H9 (cell line): ENCODE measurements at regions not wholly inside any gene's neighbourhood (a gene's known extent, or its start where the extent isn't known, plus 50 kb on each side); places are given as distances from the start of the nearest gene placed in this dataset.

Experiments
- DNase-seq: peaks from one replicate; pipeline ENCODE4 v3.0.0-alpha.2; 2017
- H2AFZ ChIP-seq: one replicate; pipeline ENCODE4 v1.6.1; 2013; ENCODE audit warnings: mild to moderate bottlenecking, low read length, control low read depth, moderate library complexity
- H2AK5ac ChIP-seq: 2 replicates; pipeline ENCODE4 v1.6.1; 2013; ENCODE audit warnings: low read length, control low read depth, mixed read lengths; ENCODE audit not compliant: insufficient read length
- H2BK120ac ChIP-seq: one replicate; pipeline ENCODE4 v1.6.1; 2013; ENCODE audit warnings: low read depth, mild to moderate bottlenecking, low read length, control low read depth, inconsistent platforms; ENCODE audit not compliant: poor library complexity, severe bottlenecking
- H2BK12ac ChIP-seq: 2 replicates; pipeline ENCODE4 v1.6.1; 2013; ENCODE audit warnings: low read length, control low read depth, mixed read lengths, low read depth; ENCODE audit not compliant: insufficient read length
- H2BK15ac ChIP-seq: 2 replicates; pipeline ENCODE4 v1.6.1; 2013; ENCODE audit warnings: low read depth, low read length, control low read depth
- H2BK20ac ChIP-seq: one replicate; pipeline ENCODE4 v1.6.1; 2013; ENCODE audit warnings: low read depth, mild to moderate bottlenecking, low read length, control low read depth, inconsistent platforms; ENCODE audit not compliant: poor library complexity, severe bottlenecking
- H2BK5ac ChIP-seq: 2 replicates; pipeline ENCODE4 v1.6.1; 2013; ENCODE audit warnings: low read length, control low read depth, mixed read lengths; ENCODE audit not compliant: insufficient read length
- H3K14ac ChIP-seq: 2 replicates; pipeline ENCODE4 v1.6.1; 2013; ENCODE audit warnings: low read length, control low read depth; ENCODE audit not compliant: insufficient read depth
- H3K18ac ChIP-seq: 2 replicates; pipeline ENCODE4 v1.6.1; 2013; ENCODE audit warnings: low read depth, mild to moderate bottlenecking, mixed read lengths, low read length, control low read depth; ENCODE audit not compliant: insufficient read length
- H3K23ac ChIP-seq: 2 replicates; pipeline ENCODE4 v1.6.1; 2013; ENCODE audit warnings: low read length, control low read depth, mixed read lengths, low read depth; ENCODE audit not compliant: insufficient read length
- H3K23me2 ChIP-seq: 2 replicates; pipeline ENCODE4 v1.6.1; 2013; ENCODE audit warnings: low read depth, mild to moderate bottlenecking, mixed read lengths, low read length, control low read depth; ENCODE audit not compliant: insufficient read length, poor library complexity, severe bottlenecking
- H3K27ac ChIP-seq: 2 replicates; pipeline ENCODE4 v1.5.1; 2013; ENCODE audit warnings: low read length, control low read depth, mixed read lengths, low read depth; ENCODE audit not compliant: insufficient read length
- H3K27me3 ChIP-seq: 2 replicates; pipeline ENCODE4 v1.6.1; 2013; ENCODE audit warnings: low read length, control low read depth, inconsistent platforms; ENCODE audit not compliant: insufficient read depth
- H3K4ac ChIP-seq: 2 replicates; pipeline ENCODE4 v1.6.1; 2013; ENCODE audit warnings: low read depth, mild to moderate bottlenecking, control low read depth, inconsistent platforms, low read length, moderate library complexity
- H3K4me1 ChIP-seq: 2 replicates; pipeline ENCODE4 v1.6.1; 2013; ENCODE audit warnings: low read length, control low read depth, inconsistent platforms; ENCODE audit not compliant: insufficient read depth
- H3K4me2 ChIP-seq: 2 replicates; pipeline ENCODE4 v1.6.1; 2013; ENCODE audit warnings: low read length, control low read depth, mixed read lengths; ENCODE audit not compliant: insufficient read length, insufficient read depth
- H3K56ac ChIP-seq: 2 replicates; pipeline ENCODE4 v1.6.1; 2013; ENCODE audit warnings: low read depth, mild to moderate bottlenecking, mixed read lengths, low read length, control low read depth; ENCODE audit not compliant: insufficient read length
- H3K79me1 ChIP-seq: 2 replicates; pipeline ENCODE4 v1.6.1; 2013; ENCODE audit warnings: low read depth, mild to moderate bottlenecking, moderate library complexity, low read length, control low read depth, inconsistent platforms; ENCODE audit not compliant: insufficient read depth, poor library complexity, severe bottlenecking
- H3K79me2 ChIP-seq: 2 replicates; pipeline ENCODE4 v1.6.1; 2013; ENCODE audit warnings: low read length, control low read depth, inconsistent platforms; ENCODE audit not compliant: insufficient read depth
- H3K9ac ChIP-seq: 2 replicates; pipeline ENCODE4 v1.6.1; 2013; ENCODE audit warnings: low read length, control low read depth, mixed read lengths; ENCODE audit not compliant: insufficient read length; ENCODE audit errors: extremely low read depth
- H3K9me3 ChIP-seq: one replicate; pipeline ENCODE4 v1.6.1; 2013; ENCODE audit warnings: low read depth, low read length, inconsistent platforms; ENCODE audit not compliant: control insufficient read depth
- H3T11ph ChIP-seq: one replicate; pipeline ENCODE4 v1.6.1; 2013; ENCODE audit warnings: mild to moderate bottlenecking, low read length, control low read depth, inconsistent platforms
- H4K20me1 ChIP-seq: one replicate; pipeline ENCODE4 v1.6.1; 2013; ENCODE audit not compliant: control insufficient read depth, insufficient read length, insufficient read depth
- H4K5ac ChIP-seq: 2 replicates; pipeline ENCODE4 v1.6.1; 2013; ENCODE audit warnings: low read depth, mild to moderate bottlenecking, mixed read lengths, low read length, control low read depth; ENCODE audit not compliant: insufficient read length
- H4K8ac ChIP-seq: replicated peaks from 2 replicates; pipeline ENCODE4 v1.6.1; 2013; ENCODE audit warnings: low read length, control low read depth, mixed read lengths, low read depth; ENCODE audit not compliant: insufficient read length
- H4K91ac ChIP-seq: 2 replicates; pipeline ENCODE4 v1.6.1; 2013; ENCODE audit warnings: low read depth, mild to moderate bottlenecking, moderate library complexity, mixed read lengths, low read length, control low read depth; ENCODE audit not compliant: insufficient read length
- H3K27ac Mint-ChIP-seq, 3 experiments: 2 replicates in 2 of 3; 3 replicates in 1 of 3; pipeline ENCODE4 v1.8.0; 2020 to 2021; ENCODE audit warnings: mixed read lengths in 3 of 3, mild to moderate bottlenecking in 1 of 3, moderate library complexity in 1 of 3
- H3K27me3 Mint-ChIP-seq: 2 replicates; pipeline ENCODE4 v1.8.0; 2021; ENCODE audit warnings: low read depth, mild to moderate bottlenecking, moderate library complexity, mixed read lengths
- H3K36me3 Mint-ChIP-seq, 3 experiments: 2 replicates in 2 of 3; 3 replicates in 1 of 3; pipeline ENCODE4 v1.8.0; 2020 to 2021; ENCODE audit warnings: low read depth in 3 of 3, mixed read lengths in 3 of 3; ENCODE audit not compliant: insufficient read depth in 1 of 3
- H3K4me1 Mint-ChIP-seq, 2 experiments: 2 replicates each; pipeline ENCODE4 v1.8.0; 2020; ENCODE audit warnings: mixed read lengths in 2 of 2
- H3K4me3 Mint-ChIP-seq, 2 experiments: 2 replicates in 1 of 2; 3 replicates in 1 of 2; pipeline ENCODE4 v1.8.0; 2020 to 2021; ENCODE audit warnings: mild to moderate bottlenecking in 2 of 2, mixed read lengths in 2 of 2, moderate library complexity in 1 of 2
- H3K9me3 Mint-ChIP-seq, 2 experiments: 2 replicates in 1 of 2; 3 replicates in 1 of 2; pipeline ENCODE4 v1.8.0; 2020; ENCODE audit warnings: mild to moderate bottlenecking in 2 of 2, mixed read lengths in 2 of 2, moderate library complexity in 1 of 2
- CTCF ChIP-seq: fragments of 200-600 bp; sonication (generic); conservative IDR thresholded peaks from 3 replicates; pipeline ENCODE4 v1.8.0; 2021; ENCODE audit warnings: antibody characterized with exemption, mild to moderate bottlenecking
- WGBS: extraction: QIAGEN DNeasy Blood & Tissue Kit; methylation state at CpG from one replicate; pipeline ENCODE4 v1.1.7; 2013; ENCODE audit warnings: missing lambda C conversion rate, low lambda C conversion rate, mixed read lengths; ENCODE audit not compliant: insufficient read length; ENCODE audit errors: extremely low coverage; 5-methylcytosine and 5-hydroxymethylcytosine counted together

- Histone ChIP-seq H4K91ac (no peak overlapping the region), H3K27me3 (no peaks in the 10 kb centered on the region; the same call in 1 of the 2 replicates), H4K20me1 (no peaks in the 10 kb centered on the region), H2BK20ac (no peak overlapping the region), H2BK15ac (no peak overlapping the region), H3K4me2 (no peak overlapping the region), H3K79me2 (no peaks in the 10 kb centered on the region), H3K23ac (no peak overlapping the region), H2BK12ac (no peak overlapping the region), H3K79me1 (no peaks in the 10 kb centered on the region), H2BK120ac (no peak overlapping the region), H4K8ac (no peak overlapping the region), H2AK5ac (no peak overlapping the region), H3K23me2 (no peaks in the 10 kb centered on the region), H4K5ac (no peak overlapping the region), H3K4ac (no peak overlapping the region), H3K4me1 (no peaks in the 10 kb centered on the region), H3T11ph (no peak overlapping the region), H3K18ac (no peak overlapping the region), H2BK5ac (no peak overlapping the region), H3K56ac (no peak overlapping the region), H2AFZ (no peak overlapping the region), H3K9me3 (no peaks in the 10 kb centered on the region), H3K9ac (no peak overlapping the region), H3K14ac (no peak overlapping the region), H3K27ac (no peak overlapping the region)
- Mint-ChIP-seq H3K27ac (no peak overlapping the region; a peak in 1 of 7 replicates), H3K4me1 (peaks cover 36 to 41% of the 10 kb centered on the region in 2 experiments), H3K9me3 (no peaks in the 10 kb centered on the region), H3K27me3 (no peaks in the 10 kb centered on the region), H3K36me3 (peaks cover 0 to 3% (median 0%) of the 10 kb centered on the region in 3 experiments; a peak in 2 of 7 replicates), H3K4me3 (no peak overlapping the region)
- no peak for DNase-seq
- no peak for TF ChIP-seq CTCF
- WGBS = no CpG with 5 or more reads among the region's 4 CpGs
Observed at GRCh38 chr2:176755537-176756135, 457.0 kb upstream of the HNRNPA3 start.
